Activated CD4-positive, alpha-beta T cell treated with anti-CD3 and anti-CD28 coated beads, Interleukin-2, amount 10 ng/mL, durations not matched to agents 24 days and 14 days (primary cell): ENCODE measurements at regions not wholly inside any gene's neighbourhood (a gene's known extent, or its start where the extent isn't known, plus 50 kb on each side); places are given as distances from the start of the nearest gene placed in this dataset.
"Not testable (repeated sequence)": the region's sequence is repeated elsewhere in the genome, so short reads cannot be mapped to it uniquely, and the experiment has no call there.

Experiments
- DNase-seq: peaks from one replicate; pipeline ENCODE4 v3.0.0; 2022
- H3K27ac Mint-ChIP-seq: one replicate; pipeline ENCODE4 v1.8.0; 2022; ENCODE audit warnings: mild to moderate bottlenecking, mixed read lengths
- H3K27me3 Mint-ChIP-seq: one replicate; pipeline ENCODE4 v1.8.0; 2022; ENCODE audit warnings: mixed read lengths
- H3K36me3 Mint-ChIP-seq: one replicate; pipeline ENCODE4 v1.8.0; 2022; ENCODE audit warnings: low read depth, mild to moderate bottlenecking, mixed read lengths
- H3K4me1 Mint-ChIP-seq: one replicate; pipeline ENCODE4 v1.8.0; 2021; ENCODE audit warnings: mixed read lengths
- H3K4me3 Mint-ChIP-seq: one replicate; pipeline ENCODE4 v1.8.0; 2022; ENCODE audit warnings: mild to moderate bottlenecking, moderate library complexity, mixed read lengths
- H3K9me3 Mint-ChIP-seq: one replicate; pipeline ENCODE4 v1.8.0; 2021; ENCODE audit warnings: mixed read lengths
- intact Hi-C: fragments of 100-400 bp; cut with micrococcal nuclease; formaldehyde crosslinking; loops from one replicate; pipeline ENCODE4 v1.15.1; 2023

GRCh38 chr2:97348265-97348664 is 235.3 kb downstream of the ANKRD36 start:
- H3K4me3 Mint-ChIP-seq: no peak overlapping the region
- DNase-seq: no peak
- no peaks in the 10 kb centered on the region for H3K4me1 Mint-ChIP-seq
- H3K27ac Mint-ChIP-seq: no peak overlapping the region
- intact Hi-C loops: no loop called here
- H3K36me3 Mint-ChIP-seq: no peaks in the 10 kb centered on the region
- H3K27me3 Mint-ChIP-seq: peaks cover 21% of the 10 kb centered on the region
- no peaks in the 10 kb centered on the region for H3K9me3 Mint-ChIP-seq

- intact Hi-C loops, H3K4me3 Mint-ChIP-seq: not testable (repeated sequence)
Observed at GRCh38 chr2:97344937-97345336, 232.0 kb downstream of the ANKRD36 start.

GRCh38 chr2:97333674-97334073 is 220.7 kb downstream of the ANKRD36 start:
- H3K27ac Mint-ChIP-seq, H3K4me3 Mint-ChIP-seq, intact Hi-C loops, H3K36me3 Mint-ChIP-seq, H3K4me1 Mint-ChIP-seq, H3K27me3 Mint-ChIP-seq, DNase-seq, H3K9me3 Mint-ChIP-seq: not testable (repeated sequence)

More at GRCh38 chr2:97344937-97345336, 232.0 kb downstream of the ANKRD36 start:
- H3K4me1 Mint-ChIP-seq, H3K27me3 Mint-ChIP-seq, H3K36me3 Mint-ChIP-seq, H3K9me3 Mint-ChIP-seq, H3K27ac Mint-ChIP-seq, DNase-seq: not testable (repeated sequence)

GRCh38 chr2:97332184-97332583 is 219.2 kb downstream of the ANKRD36 start:
- H3K27me3 Mint-ChIP-seq: not testable (repeated sequence)

GRCh38 chr2:97321936-97322713 is 209.2 kb downstream of the ANKRD36 start:
- H3K27ac Mint-ChIP-seq, H3K4me3 Mint-ChIP-seq, DNase-seq, H3K36me3 Mint-ChIP-seq, H3K27me3 Mint-ChIP-seq, H3K4me1 Mint-ChIP-seq, intact Hi-C loops, H3K9me3 Mint-ChIP-seq: not testable (repeated sequence)

More at GRCh38 chr2:97332184-97332583, 219.2 kb downstream of the ANKRD36 start:
- intact Hi-C loops, H3K4me3 Mint-ChIP-seq, H3K4me1 Mint-ChIP-seq, H3K36me3 Mint-ChIP-seq, DNase-seq, H3K27ac Mint-ChIP-seq, H3K9me3 Mint-ChIP-seq: not testable (repeated sequence)

GRCh38 chr2:97315358-97315757 is 202.4 kb downstream of the ANKRD36 start:
- intact Hi-C loops, H3K27me3 Mint-ChIP-seq, H3K4me3 Mint-ChIP-seq, H3K4me1 Mint-ChIP-seq, H3K9me3 Mint-ChIP-seq, H3K27ac Mint-ChIP-seq, H3K36me3 Mint-ChIP-seq: not testable (repeated sequence)
- DNase-seq: peak; percentile 33

GRCh38 chr2:97312426-97312825 is 199.5 kb downstream of the ANKRD36 start:
- DNase-seq: peak; percentile 21
- H3K27ac Mint-ChIP-seq, H3K9me3 Mint-ChIP-seq, H3K4me3 Mint-ChIP-seq, H3K4me1 Mint-ChIP-seq, H3K36me3 Mint-ChIP-seq, H3K27me3 Mint-ChIP-seq, intact Hi-C loops: not testable (repeated sequence)

GRCh38 chr2:97305426-97305825 is 192.5 kb downstream of the ANKRD36 start:
- H3K27ac Mint-ChIP-seq, H3K36me3 Mint-ChIP-seq, H3K27me3 Mint-ChIP-seq, DNase-seq, H3K4me3 Mint-ChIP-seq, intact Hi-C loops, H3K4me1 Mint-ChIP-seq, H3K9me3 Mint-ChIP-seq: not testable (repeated sequence)

- H3K9me3 Mint-ChIP-seq, H3K4me1 Mint-ChIP-seq, H3K27ac Mint-ChIP-seq, H3K36me3 Mint-ChIP-seq, DNase-seq, H3K27me3 Mint-ChIP-seq, intact Hi-C loops, H3K4me3 Mint-ChIP-seq: not testable (repeated sequence)
Observed at GRCh38 chr2:97302881-97303280, 189.9 kb downstream of the ANKRD36 start.

- H3K4me3 Mint-ChIP-seq, intact Hi-C loops, DNase-seq: not testable (repeated sequence)
Observed at GRCh38 chr2:97301771-97302170, 188.8 kb downstream of the ANKRD36 start.

More at GRCh38 chr2:97301771-97302170, 188.8 kb downstream of the ANKRD36 start:
- H3K9me3 Mint-ChIP-seq, H3K27me3 Mint-ChIP-seq, H3K4me1 Mint-ChIP-seq, H3K27ac Mint-ChIP-seq, H3K36me3 Mint-ChIP-seq: not testable (repeated sequence)
